ENCODE measurements at regions not wholly inside any gene's neighbourhood (a gene's known extent, or its start where the extent isn't known, plus 50 kb on each side); places are given as distances from the start of the nearest gene placed in this dataset.

DNA sequence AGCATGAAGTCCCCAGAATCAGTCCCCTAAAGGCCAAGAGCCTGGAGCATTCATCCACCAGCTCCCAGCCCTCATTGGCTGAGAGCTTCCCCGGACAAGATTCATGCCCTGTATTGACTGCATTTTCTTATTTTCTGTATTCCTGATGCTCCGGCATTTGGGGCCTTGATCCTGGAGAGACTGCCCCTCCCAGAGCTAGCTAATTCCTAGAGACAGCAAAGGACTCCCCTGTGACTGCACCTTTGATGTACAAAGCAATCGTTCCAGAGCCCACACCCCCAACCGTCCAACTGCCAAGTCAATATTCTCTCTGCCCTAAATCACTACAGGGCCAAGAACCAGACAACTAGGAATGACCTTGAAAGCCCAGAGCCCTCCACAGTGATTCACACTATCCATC, 93.4 kb upstream of the CDH5 start:
- TF ChIP-seq POLR2AphosphoS5 (IDR thresholded peaks at IDR 0.05; ENCODE audit: low read depth, low read length) = no peak
- no peak for TF ChIP-seq POLR2A (IDR thresholded peaks at IDR 0.05; ENCODE audit: low read depth, low read length)
- no peak for TF ChIP-seq TAF1 (IDR thresholded peaks at IDR 0.05; ENCODE audit: low read depth, low read length)
